Stimulated activated naive CD4-positive, alpha-beta T cell (primary cell): ENCODE measurements at regions not wholly inside any gene's neighbourhood (a gene's known extent, or its start where the extent isn't known, plus 50 kb on each side); places are given as distances from the start of the nearest gene placed in this dataset.
A peak's percentile ranks its signal among the peaks of the same experiment; 100 is the strongest.
"Not testable (repeated sequence)": the region's sequence is repeated elsewhere in the genome, so short reads cannot be mapped to it uniquely, and the experiment has no call there.

ENCODE experiments used
- DNase-seq, 6 experiments: peaks; one replicate each; lab custom pipeline; 2025; lab: John Stamatoyannopoulos, UW

DNA sequence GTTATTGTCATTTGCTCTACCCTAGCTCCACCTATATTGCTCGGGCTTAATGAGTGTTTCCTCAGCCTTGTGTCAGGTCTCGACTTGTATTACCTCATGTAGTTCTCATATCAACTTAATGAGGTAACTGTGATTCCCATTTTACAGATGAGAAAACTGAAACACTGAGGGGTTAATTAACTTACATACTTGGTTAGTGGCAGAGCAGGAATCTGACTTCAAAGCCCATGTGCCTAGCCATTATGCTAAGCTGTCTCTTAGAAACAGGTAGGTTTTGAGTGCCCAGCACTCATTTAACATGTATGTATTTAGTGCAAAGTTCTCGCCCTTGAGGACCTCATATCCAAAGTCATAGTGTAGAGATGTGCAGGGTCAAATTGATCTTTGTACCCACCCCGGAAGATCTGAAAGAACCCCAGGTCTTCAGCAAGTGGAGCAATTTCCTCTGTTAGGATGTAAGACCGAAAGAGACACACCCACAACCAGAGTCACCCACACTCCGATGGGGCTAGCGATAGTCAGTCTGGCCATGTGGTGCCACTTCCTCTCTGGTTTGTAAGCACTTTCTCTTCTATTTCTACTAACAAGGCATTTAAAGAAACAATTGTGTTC is 121.0 kb upstream of the SLC39A10 start:
- peak in 5 of 6 experiments; percentile 32 to 78 (median 64) for DNase-seq

DNA sequence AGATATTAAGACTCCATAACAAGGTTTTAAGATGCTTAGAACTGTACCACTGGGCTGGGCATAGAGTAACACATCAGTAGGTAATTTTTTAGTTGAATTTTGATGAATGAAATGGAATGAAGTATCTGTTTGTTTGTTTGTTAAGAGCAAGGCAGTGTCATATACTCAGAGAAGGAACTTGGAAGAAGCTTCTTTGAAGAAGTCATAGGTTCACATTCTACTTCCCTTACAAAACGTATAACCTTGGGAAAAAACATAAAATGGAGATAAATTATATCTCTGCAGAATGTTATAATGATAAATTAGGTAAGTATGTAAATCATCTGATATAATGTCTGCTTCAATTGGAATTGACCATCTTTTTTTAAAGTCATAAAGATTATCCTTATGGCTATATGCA is 122.1 kb upstream of the SLC39A10 start:
- DNase-seq: no peak

DNA sequence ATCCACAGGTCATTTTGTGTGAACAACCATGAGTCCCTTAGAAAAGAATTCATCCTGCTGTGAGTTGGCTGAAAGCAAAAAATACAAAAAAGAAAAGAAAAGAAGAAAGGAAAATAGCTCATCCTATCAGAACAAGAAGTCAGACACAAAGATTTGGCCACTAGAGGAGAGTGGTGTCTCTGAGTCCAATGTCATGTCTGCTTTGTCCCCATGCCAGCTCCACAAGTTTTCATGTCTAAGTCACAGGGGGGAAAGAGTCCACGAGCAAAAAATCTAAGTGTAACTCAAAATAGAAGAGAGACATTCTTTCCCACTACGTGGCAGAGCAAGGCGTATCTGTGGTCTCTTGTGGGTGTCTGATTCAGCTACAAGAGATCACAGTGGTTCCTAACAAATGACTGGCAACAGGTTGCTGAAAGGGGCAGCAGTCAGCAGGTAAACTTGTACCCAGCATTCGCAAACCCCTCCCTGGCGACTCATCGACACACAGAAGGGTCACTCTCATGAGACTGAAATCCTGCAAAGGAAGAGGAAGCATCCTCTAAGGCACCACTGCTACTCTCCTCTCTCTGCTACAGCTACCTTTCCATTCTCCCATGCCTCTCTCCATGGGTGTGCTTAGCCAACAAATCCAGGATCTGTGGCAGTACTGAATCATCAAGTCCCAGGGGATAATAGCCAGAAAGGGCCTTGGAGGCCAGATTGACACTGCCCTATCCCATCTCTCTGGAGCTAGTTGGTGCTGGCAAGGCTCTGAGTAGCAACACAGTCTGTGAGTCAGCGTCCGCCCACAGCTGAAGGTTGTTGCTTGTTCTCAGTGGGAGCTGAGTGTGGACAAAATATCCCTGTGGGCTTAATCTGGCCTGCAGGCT is 123.0 kb upstream of the SLC39A10 start:
- DNase-seq: peak; percentile 7 to 42 (median 27)

- peak in 3 of 6 experiments; percentile 70 to 73 (median 72) for DNase-seq
Observed at GRCh38 chr2:195532628-195533271, 124.3 kb upstream of the SLC39A10 start.

DNA sequence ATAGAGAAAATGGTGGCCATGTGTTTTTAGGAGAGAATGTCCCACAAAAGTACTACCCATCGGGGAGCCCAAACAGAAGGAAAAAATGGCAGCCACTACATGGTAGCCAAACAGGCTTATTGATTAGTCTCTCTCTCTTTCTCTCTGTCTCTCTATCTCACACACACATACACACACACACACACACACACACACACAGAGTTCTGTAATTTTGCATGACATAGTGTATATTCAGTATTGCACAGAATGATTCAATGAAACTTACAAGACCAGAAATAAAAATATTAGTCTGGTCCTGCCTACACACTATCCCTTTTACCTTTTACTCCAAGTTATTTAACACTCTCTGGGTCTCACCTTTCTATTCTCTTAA is 124.8 kb upstream of the SLC39A10 start:
- DNase-seq: no peak

DNA sequence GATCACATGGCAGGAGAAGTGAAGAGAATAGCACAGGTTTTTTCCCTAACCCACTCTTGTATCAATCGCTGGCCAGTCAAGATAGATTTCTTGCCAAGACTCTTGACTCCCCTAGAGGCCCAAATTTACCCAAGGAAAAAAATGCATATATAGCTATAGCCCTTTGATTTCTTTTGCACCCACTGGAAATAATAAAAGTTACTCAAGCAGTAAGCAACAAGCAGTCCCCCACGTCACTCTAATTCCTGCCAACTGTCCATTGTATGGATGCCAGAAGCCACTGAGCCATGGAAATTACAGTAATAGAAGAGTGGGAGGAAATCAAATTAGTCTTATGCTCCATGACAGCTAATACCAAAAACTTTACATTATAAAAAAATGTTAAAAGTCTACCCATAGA is 125.3 kb upstream of the SLC39A10 start:
- no peak for DNase-seq

DNA sequence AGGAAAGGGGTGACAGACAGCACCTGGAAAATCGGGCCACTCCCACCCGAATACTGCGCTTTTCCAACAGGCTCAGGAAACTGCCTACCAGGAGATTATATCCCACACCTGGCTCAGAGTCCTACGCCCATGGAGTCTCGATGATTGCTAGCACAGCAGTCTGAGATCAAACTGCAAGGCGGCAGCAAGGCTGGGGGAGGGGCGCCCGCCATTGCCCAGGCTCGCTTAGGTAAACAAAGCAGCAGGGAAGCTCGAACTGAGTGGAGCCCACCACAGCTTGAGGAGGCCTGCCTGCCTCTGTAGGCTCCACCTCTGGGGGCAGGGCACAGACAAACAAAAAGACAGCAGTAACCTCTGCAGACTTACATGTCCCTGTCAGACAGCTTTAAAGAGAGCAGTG is 133.8 kb upstream of the SLC39A10 start:
- DNase-seq: not testable (repeated sequence)

DNA sequence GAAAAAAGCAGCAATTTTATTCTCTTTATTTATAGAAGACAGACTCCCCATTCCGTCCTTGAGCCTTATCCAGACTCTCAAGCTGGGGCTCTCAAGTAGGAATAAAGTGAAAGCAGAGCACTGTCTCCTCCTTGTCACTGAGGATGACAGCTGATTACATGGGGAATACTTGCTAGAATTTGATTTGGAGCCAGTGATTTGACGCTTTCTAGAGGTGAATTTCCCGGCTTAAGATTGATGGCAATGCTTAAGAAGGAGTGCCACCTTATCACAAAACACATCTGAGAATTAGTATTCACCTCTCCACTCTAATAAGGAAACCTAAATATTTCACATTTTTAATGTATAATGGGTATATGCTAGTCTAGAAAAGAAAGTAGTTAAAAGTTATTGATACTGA is 135.4 kb upstream of the SLC39A10 start:
- no peak for DNase-seq

- no peak for DNase-seq
Observed at GRCh38 chr2:195520671-195521155, 136.3 kb upstream of the SLC39A10 start.

- DNase-seq: no peak
Observed at GRCh38 chr2:195515551-195515950, 141.5 kb upstream of the SLC39A10 start.

DNA sequence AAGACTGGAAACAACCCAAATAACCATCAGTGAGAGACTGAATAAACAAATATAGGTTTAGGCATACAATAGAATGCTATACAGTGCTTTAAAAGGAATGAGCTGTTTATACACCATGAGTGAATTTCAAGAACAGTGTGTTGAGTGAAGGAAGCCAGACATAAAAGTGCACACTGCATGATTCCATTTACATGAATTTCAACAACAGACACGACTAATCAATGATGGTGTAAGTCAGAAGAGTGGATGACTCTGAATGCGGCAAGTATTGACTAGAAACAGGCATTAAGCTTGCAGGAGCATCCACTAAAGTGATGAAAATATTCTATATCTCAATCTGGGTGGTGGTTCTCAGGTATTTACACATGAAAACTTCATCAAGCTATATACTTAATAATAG is 142.7 kb upstream of the SLC39A10 start:
- DNase-seq: no peak

DNA sequence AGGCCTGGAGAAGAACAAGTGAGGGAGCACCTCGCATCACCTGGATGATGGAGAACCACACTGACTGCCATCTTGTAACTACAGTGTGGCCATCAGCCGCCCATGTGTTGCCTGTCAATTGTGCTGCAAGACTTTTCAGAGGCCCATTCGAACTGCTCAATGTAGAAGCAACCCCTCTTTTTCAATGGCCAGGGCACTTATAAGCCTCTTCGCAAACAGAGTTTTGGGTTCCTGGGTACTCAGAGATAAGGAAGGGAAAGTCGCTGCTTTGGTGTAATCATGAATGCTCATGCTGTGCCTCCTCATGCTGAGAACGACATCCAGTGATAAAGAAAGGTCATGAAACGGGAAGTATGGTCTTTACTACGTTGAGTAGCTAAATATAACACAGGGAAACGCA is 143.9 kb upstream of the SLC39A10 start:
- no peak for DNase-seq

- DNase-seq: no peak
Observed at GRCh38 chr2:195509551-195509950, 147.5 kb upstream of the SLC39A10 start.

DNA sequence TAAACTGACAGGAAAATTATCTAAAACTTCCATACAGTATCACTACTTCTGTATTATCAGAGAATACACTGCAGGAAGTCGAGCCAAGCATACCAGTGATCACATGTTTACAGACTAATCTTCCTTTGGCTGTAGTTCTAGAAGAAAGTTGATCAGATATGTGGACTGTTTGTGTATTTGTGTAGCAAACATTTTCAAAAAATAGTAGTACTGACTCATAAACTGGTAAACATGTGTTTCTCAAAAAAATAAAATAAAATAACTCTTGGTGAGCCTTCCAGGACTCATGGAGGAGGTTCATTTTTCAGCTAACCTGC is 148.9 kb upstream of the SLC39A10 start:
- no peak for DNase-seq

DNA sequence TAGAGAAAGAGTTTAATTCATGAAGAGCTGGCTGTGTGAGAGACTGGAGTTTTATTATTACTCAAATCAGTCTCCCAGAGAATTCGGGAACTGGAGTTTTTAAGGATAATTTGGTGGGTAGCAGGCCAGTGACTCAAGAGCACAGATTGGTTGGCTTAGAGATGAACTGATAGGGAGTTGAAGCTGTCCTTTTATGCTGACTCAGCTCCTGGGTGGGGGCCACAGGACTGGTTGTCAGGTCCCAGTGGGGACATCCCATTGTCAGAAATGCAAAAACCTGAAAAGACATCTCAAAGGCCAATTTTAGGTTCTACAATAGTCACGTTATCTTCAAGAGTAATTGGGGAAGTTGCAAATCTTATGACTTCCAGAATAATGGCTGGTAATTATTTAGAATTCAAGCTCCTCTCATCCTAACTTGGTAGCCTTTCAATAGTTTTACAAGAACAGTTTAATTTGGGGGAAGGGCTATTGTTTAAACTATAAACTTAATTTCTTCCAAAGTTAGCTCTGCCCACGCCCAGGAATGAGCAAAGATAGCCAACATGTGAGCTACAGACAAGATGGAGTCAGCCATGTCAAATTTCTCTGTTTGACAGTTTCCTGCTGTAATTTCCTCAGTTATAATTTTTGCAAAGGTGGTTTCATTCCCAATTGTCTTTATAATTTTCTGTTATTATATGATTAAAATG is 149.4 kb upstream of the SLC39A10 start:
- DNase-seq: no peak

GRCh38 chr2:195505701-195506100 is 151.3 kb upstream of the SLC39A10 start:
- no peak for DNase-seq

GRCh38 chr2:195503208-195503607 is 153.8 kb upstream of the SLC39A10 start:
- no peak for DNase-seq

DNA sequence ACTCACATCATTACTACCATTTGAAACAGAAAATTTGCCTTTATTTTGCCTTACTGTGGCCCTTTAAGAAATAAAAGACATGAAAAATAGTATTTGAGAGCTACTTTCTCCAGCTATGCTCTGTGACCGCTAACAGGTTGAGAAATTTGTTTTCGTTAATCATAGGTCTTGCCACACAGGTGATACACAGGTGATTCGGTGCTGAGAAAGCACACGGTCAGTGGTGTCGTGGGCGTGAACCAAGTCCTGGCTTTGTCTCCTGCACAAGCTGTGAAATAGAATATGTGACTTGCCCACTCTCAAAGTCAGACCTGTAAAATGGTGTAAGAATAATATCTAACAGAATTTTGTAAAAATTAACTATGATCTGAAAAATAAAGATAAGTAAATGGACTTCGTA is 155.3 kb upstream of the SLC39A10 start:
- DNase-seq: no peak

DNA sequence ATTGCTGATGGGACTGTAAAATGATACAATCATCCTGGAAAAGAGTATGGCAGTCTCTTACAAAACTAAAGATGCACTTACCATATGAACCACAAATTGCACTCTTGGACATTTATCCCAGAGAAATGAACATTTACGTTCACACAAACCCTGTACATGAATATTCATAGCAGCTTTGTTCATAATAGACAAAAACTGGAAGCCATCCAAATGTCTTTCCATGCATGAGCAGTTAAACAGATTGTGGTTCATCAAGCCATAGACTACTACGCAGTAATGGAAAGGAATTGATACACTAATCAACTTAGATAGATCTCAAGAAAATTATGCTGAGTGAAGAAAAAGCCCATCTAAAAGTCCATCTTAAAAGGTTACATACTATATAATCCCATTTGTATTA is 156.1 kb upstream of the SLC39A10 start:
- no peak for DNase-seq

- no peak for DNase-seq
Observed at GRCh38 chr2:195498839-195499490, 158.1 kb upstream of the SLC39A10 start.

DNA sequence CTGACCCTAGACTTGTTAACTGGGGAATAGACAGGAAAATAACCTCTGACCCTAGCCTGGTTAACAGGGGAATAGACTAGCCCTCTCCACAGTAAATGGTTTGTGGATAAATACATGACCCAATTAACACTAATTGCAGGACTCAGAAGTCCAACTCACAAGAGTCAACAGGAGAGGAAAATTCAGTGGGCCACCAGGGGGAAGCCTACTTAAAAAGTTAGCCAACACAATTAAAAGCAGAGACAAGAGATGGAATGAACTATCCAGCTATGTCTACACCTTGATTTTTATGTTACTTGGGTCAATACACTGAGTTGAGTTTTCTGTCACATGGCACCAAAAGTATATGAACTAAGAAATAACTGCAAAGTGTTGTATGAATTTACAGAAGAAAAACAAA is 158.8 kb upstream of the SLC39A10 start:
- DNase-seq: peak; percentile 3 to 48 (median 25)

GRCh38 chr2:195496991-195497390 is 160.0 kb upstream of the SLC39A10 start:
- DNase-seq: no peak
